Activated CD4-positive, alpha-beta T cell treated with anti-CD3 and anti-CD28 coated beads for 1 hour (primary cell): ENCODE measurements at regions not wholly inside any gene's neighbourhood (a gene's known extent, or its start where the extent isn't known, plus 50 kb on each side); places are given as distances from the start of the nearest gene placed in this dataset.

ENCODE experiments used
- DNase-seq: peaks from one replicate; pipeline ENCODE4 v3.0.0-alpha.2; 2020

DNA sequence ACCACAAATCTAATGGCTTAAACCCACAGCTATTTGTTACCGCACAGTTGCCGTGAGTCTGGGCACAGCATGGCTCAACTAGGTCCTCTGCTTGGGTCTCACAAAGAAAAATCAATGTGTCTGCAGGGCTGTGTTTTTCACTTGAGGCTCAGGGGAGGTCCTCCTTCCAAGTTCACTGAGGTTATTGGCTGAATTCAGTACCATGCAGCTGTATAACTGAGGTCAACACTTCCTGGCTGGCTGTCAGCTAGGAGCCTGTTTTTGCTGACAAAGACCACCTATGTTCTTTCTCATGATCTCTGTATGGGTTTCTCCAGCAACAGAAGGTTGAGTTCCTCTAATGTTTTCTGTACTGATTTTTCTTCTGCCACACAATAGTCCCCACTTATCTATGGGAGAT, 736.7 kb upstream of the PRKX start:
- DNase-seq, result no peak

DNA sequence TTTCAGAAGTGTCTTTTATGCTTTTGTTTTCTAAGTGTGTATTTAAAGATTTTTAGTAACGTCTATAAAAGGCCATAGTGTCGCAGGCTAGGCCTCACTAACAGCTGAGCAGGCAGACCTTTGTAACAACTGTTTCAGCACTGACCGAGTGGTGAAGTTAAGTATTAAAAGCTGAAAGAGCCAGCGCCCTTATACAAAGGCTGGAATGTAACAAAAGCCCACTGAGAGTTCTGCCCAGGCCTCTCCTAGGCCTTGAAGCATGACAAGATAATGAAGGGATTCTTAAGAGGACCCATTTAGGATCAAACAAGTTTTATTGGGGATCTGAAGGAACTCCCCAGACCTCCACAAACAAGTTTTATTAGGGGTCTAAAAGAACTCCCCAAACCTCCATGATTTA, 722.5 kb upstream of the PRKX start:
- DNase-seq, result no peak

- DNase-seq, result no peak
These were observed 684.0 kb upstream of the PRKX start for GRCh38 chrX:4397471-4397870.

GRCh38 chrX:4382273-4382672, 668.8 kb upstream of the PRKX start:
- no peak for DNase-seq

DNA sequence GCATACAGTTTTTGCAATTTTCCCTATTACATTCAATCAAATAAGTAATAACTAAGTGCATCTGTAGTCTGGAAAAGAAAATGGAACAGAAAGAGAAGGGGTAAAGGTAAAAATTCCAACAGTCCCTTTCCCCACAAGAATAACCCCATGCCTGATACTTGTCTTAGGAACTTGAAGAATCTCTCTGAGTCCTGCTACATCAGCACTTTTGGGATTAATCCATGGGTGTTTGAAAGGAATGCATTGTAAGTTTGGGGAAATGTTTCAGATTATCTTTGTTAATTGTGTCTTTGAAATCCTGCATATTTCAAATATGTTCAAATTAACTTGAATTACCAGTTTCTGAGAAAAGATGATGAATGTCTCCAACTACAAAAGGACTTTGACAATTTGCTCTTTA, 667.3 kb upstream of the PRKX start:
- DNase-seq, result no peak

- no peak for DNase-seq
These were observed 665.6 kb upstream of the PRKX start for GRCh38 chrX:4379071-4379470.

DNA sequence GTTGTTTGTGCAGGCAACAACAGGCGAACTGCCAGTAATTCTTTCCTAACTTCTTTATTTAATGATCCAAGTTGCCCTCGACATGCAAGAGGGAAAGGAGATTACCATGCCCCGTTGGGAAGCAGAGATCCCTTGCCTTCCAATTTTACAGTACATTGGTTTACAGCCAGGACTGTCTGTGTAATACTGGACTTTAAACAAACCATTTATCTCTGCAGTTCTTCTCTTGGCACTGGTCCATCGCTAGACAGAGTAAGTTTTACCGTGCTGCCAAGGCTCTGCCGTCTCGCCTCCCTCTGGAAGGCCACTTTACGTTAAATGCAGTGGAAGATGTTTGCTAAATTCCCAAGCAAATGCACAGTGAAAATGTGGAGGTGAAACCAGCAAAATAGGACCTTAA, 660.3 kb upstream of the PRKX start:
- DNase-seq, result no peak

GRCh38 chrX:4358577-4358976, 645.1 kb upstream of the PRKX start:
- no peak for DNase-seq

DNA sequence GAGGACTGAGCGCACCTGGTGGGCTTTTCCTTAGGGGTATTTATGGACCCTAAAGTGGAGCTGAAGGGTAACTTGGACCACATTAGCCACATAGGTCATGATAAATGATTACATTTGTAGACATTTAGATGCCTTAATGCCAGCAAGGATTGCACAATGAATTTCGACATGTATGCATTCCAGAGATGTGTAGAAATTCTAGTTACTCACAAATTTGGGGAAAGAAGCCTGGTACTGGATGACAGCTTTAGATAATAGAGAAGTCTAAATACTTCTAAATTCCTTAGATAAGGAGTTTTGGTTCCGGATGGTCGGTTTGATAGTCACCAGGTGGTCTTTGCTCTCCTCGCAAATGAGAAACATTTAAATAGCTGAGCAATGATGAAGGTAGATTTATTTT, 609.5 kb upstream of the PRKX start:
- DNase-seq, result no peak

DNA sequence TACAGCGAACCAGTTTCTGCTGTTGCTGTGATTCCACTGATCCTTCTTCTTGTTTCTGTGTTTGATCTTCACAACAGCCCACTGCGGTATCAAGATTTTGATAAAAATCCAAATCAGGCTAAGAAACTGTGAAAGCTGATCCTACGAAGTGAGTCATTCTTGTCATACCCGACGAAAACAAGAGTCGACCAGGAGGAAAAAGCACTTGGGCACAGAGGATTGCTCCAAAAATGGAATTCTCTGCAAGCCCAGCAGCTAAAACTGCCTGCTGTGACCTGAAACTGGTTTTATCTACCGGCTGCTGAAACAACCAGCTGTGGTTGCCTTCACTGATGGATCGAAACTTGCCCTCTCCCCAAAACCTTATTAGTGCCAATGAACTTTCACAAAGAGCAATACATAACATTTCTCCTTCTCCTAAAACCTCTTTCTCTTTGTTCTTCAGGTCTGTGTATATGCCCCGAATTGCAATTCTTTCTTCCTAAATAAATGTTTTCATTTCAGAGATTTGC, 607.0 kb upstream of the PRKX start:
- no peak for DNase-seq

GRCh38 chrX:4315891-4316290, 602.4 kb upstream of the PRKX start:
- DNase-seq, result no peak

DNA sequence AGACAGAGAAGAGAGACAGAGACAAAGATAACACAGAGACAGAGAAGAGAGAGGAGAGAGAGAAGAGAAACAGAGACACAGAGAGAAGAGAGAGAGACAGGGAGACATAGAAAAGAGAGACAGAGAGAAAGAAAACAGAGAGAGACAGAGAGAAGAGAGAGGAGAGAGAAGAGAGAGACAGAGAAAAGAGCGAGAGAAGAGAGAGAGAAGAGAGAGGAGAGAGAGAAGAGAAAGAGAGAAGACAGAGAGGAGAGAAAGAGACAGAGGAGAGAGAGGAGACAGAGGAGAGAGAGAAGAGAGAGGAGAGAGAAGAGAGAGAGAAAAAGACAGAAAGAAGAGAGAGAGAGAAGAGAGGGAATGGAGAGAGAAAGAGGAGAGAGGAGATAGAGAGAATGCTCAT, 601.1 kb upstream of the PRKX start:
- DNase-seq, result no peak

GRCh38 chrX:4277122-4277521, 563.7 kb upstream of the PRKX start:
- DNase-seq, result no peak

GRCh38 chrX:4268676-4269075, 555.2 kb upstream of the PRKX start:
- DNase-seq, result no peak

GRCh38 chrX:4265036-4265435, 551.6 kb upstream of the PRKX start:
- no peak for DNase-seq

- no peak for DNase-seq
These were observed 549.8 kb upstream of the PRKX start for GRCh38 chrX:4263030-4263803.

DNA sequence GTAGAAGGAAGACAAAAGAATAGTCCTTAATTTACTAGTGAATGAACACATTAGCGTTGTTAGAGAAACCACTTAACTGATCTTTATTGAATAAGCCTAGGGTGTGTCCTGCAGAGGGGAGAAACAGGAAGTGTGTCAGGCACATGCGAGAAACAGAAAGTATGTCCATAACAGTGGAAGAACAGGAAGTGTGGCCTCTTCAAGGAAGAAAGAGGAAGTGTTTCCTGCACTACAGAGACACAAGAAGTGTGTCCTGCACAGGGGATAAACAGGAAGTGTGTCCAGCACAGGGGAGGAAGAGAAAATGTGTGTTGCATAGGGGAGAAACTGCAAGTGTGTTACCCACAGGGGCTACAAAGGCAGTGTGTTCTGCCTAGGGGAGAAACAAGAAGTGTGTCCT, 539.6 kb upstream of the PRKX start:
- DNase-seq, result no peak

DNA sequence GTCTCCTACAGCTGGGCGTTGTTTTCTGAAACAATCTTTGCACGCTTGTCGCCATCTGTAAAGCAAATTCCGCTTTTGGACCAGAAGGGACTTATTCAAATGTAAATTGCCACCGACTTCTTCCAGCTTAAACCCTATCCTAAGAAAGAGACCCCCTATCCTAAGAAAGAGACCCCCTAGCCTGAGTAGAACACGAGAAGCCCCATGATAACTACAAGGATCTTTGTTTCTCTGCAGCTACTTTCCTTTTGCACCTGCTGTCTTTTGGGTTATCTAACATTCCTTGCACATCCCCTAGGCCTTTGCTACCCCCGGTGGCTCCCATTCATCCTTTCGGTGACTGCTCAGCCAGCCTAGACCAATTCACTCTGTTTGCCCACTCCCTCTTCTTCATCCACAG, 536.0 kb upstream of the PRKX start:
- DNase-seq, result no peak

DNA sequence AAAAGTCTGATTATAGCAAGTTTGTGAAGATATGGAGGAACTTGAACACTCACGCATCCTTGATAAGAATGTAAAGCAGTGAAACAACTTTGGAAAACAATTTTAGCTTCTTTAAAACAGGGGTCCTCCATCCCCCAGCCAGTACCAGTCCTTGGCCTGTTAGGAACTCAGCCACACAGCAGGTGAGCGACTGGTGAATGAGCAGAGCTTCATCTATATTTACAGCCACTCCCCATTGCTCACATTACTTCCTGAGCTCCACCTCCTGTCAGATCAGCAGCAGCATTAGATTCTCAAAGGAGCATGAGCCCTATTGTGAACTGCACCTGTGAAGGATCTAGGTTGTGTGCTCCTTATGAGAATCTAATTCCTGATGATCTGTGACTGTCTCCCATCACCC, 530.3 kb upstream of the PRKX start:
- no peak for DNase-seq

DNA sequence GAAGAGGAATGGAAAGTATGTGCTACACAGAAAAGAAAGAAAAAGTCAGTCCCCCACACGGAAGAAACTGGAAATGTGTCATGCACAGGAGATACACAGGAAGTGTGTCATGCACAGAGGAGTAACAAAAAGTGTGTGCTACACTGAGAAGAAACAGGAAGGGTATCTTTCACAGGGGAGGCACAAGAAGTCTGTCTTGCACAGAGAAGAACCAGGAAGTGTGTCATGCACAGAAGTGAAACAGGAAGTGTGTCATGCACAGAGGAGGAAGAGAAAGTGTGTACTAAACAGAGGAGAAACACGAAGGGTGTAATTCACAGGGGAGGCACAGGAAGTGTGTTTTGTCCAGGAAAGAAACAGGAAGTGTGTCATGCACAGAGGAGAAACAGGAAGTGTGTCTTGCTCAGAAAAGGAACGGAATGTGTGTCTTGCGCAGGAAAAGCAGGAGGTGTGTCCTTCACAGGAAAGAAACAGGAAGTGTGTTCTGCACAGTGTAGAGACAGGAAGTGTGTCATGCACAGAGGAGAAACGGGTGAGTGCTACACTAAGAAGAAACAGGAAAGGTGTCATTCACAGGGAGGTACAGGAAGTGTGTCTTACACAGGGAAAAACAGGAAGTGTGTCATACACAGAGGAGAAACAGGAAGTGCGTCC, 527.2 kb upstream of the PRKX start:
- no peak for DNase-seq

- DNase-seq, result no peak
These were observed 526.4 kb upstream of the PRKX start for GRCh38 chrX:4239650-4240540.

GRCh38 chrX:4238916-4239315, 525.5 kb upstream of the PRKX start:
- DNase-seq, result no peak

- no peak for DNase-seq
These were observed 511.6 kb upstream of the PRKX start for GRCh38 chrX:4225086-4225485.

DNA sequence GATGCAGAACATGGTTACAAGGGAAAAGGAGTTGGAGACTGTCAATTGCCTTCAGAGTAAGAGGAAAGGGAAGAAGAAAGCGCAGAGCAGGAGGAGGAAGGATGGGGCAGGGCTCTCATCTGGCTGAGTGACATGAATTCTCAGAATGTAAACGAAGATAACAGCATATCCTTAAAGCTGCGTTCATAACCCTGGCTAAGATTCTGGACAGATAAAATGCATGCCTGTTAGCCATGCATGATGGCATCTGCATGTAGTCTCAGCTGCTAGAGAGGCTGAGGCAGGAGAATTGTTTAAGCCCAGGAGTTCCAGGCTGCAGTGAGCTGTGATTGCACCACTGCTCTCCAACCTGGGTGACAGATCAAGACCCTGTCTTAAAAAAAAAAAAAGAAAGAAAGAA, 493.5 kb upstream of the PRKX start:
- DNase-seq, result no peak
